ENCODE measurements at regions not wholly inside any gene's neighbourhood (a gene's known extent, or its start where the extent isn't known, plus 50 kb on each side); places are given as distances from the start of the nearest gene placed in this dataset.

DNA sequence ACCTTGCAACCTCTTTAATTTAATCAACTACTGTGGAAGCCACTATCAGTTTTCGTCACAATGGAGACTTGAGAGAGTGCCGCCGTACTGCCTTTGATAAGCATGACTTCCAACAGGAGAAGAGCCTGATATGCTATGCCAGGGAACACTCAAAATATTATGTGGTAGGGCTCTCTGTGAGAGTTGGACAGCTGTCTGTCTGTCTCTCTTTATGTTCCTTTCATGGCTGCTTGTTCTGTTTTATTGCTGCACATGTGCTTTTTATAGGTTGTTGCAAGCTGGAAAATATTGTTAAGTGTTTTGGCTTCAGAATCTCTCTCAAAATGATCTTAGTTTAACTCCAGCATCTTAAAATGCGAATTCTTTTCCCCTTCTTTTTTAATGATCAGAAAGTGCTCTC, 249.4 kb upstream of the RARB start:
- TF ChIP-seq POLR2AphosphoS5 (IDR thresholded peaks at IDR 0.05; ENCODE audit: insufficient read depth, low read depth, low read length) (no peak), EZH2 (IDR thresholded peaks at IDR 0.05; ENCODE audit: borderline replicate concordance, low read depth, low read length, severe bottlenecking) (no peak), MYC (IDR thresholded peaks at IDR 0.05; ENCODE audit: low read depth, low read length) (no peak), POLR2A (IDR thresholded peaks at IDR 0.05; ENCODE audit: low read depth, low read length) (no peak), JUN (IDR thresholded peaks at IDR 0.05; ENCODE audit: borderline replicate concordance, insufficient read depth, insufficient read length, low read depth) (no peak), GATA2 (IDR thresholded peaks at IDR 0.05; ENCODE audit: insufficient read depth, insufficient read length, low read depth, low read length) (no peak), FOS (IDR thresholded peaks at IDR 0.05; ENCODE audit: borderline replicate concordance, insufficient read depth, low read length) (no peak), CTCF (IDR thresholded peaks at IDR 0.05; ENCODE audit: extremely low read depth in 1 of 2, insufficient read depth in 1 of 2, low read depth in 1 of 2, low read length in 2 of 2) (no peak)
- TF ChIP-seq, protein P1, sequence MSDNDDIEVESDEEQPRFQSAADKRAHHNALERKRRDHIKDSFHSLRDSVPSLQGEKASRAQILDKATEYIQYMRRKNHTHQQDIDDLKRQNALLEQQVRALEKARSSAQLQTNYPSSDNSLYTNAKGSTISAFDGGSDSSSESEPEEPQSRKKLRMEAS (IDR thresholded peaks at IDR 0.05; ENCODE audit: insufficient read depth, insufficient read length) = no peak
- Histone ChIP-seq H3K27me3 (ENCODE audit: control insufficient read depth in 2 of 2, insufficient read depth in 2 of 2, low read length in 2 of 2) (no peaks in the 10 kb centered on the region), H3K9me3 (replicated peaks; ENCODE audit: control insufficient read depth, insufficient read depth, low read length) (no peaks in the 10 kb centered on the region), H2AFZ (ENCODE audit: low read depth, low read length) (no peak overlapping the region), H3K4me1 (ENCODE audit: control insufficient read depth, extremely low read depth, insufficient read depth, low read length) (no peaks in the 10 kb centered on the region), H3K79me2 (ENCODE audit: control insufficient read depth, insufficient read depth, low read length) (no peaks in the 10 kb centered on the region), H3K36me3 (ENCODE audit: control insufficient read depth in 2 of 2, extremely low read depth in 1 of 2, insufficient read depth in 2 of 2, low read length in 2 of 2) (no peaks in the 10 kb centered on the region), H3K4me2 (ENCODE audit: insufficient read depth, low read length) (no peak overlapping the region), H3K9me1 (replicated peaks; ENCODE audit: control insufficient read depth, extremely low read depth, insufficient read depth, low read length) (no peaks in the 10 kb centered on the region), H3K27ac (ENCODE audit: insufficient read depth, low read depth, low read length) (no peak overlapping the region), H3K9ac (replicated peaks; ENCODE audit: extremely low read depth, insufficient read depth, low read length) (no peak overlapping the region), H3K4me3 (replicated peaks in 1 of 3; ENCODE audit: insufficient read depth in 1 of 3, low read depth in 1 of 3, low read length in 3 of 3) (no peak overlapping the region), H4K20me1 (replicated peaks; ENCODE audit: control insufficient read depth, extremely low read depth, insufficient read depth, low read length) (no peaks in the 10 kb centered on the region)
- ChIA-PET CTCF (no interaction called here), POLR2A (no interaction called here)
- dilution Hi-C loops (cut with MboI; ENCODE audit: extremely low pct_ligation_motif_present, low sequenced_read_pairs) = no loop called here
- intact Hi-C loops (cut with micrococcal nuclease) = no loop called here
- DNase-seq (ENCODE audit: low read depth, low spot score) (no peak), FAIRE-seq (no peak)
- no TSS peak for BruUV-seq (replicated peaks)

Measured in endothelial cell of umbilical vein (primary cell).